D721Med (cell line): ENCODE measurements at regions not wholly inside any gene's neighbourhood (a gene's known extent, or its start where the extent isn't known, plus 50 kb on each side); places are given as distances from the start of the nearest gene placed in this dataset.

Experiments used
- DNase-seq: peaks from one replicate; pipeline ENCODE4 v3.0.0; 2011; ENCODE audit warnings: low spot score; ENCODE audit not compliant: insufficient read length
- FAIRE-seq: peaks from 2 replicates; lab custom pipeline; 2011; peaks lifted over from hg19 to GRCh38; lab: Jason Lieb, UNC
- CTCF ChIP-seq: IDR thresholded peaks from 2 replicates; pipeline ENCODE4 v1.5.1; 2012; ENCODE audit warnings: mild to moderate bottlenecking, control low read depth; ENCODE audit not compliant: insufficient read depth; ENCODE audit errors: missing control alignments

DNA sequence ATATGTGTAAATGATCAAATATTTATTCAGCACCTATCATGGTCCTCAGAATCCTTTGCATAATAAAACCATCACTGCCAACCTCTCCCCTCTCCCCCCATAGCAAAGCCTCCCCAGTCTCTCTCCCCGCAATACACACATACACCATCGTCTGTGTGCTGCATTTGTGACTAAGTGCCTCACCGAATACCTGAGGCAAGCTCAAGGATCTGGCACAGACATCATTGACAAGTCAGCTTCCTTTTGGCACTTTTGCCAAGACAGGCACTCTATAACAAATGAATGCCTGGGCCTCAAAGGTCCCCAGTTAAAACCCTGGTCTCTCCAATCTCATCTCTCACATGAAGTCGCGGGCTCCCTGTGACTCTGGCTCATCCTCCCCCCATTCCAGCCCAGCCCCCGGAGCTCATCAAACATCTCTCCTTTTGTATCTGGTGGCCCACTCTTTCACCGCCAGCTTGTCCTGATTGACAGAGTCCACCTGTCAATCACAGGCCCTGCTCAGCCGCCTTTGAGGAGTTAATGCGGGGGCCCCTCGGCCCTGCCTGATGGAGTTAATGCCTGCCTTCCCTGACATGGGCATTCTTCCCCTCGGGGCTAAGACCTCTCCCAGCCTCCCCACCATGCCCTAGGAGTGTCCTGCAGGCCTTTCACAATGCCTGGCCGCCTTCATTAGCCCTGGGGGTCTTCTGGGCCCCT is 135.8 kb upstream of the ATP6AP2 start:
- no peak for TF ChIP-seq CTCF
- no peak for FAIRE-seq
- DNase-seq: no peak

- TF ChIP-seq CTCF: no peak
- no peak for FAIRE-seq
- no peak for DNase-seq
Measured at GRCh38 chrX:40444133-40444532, 136.6 kb upstream of the ATP6AP2 start.

DNA sequence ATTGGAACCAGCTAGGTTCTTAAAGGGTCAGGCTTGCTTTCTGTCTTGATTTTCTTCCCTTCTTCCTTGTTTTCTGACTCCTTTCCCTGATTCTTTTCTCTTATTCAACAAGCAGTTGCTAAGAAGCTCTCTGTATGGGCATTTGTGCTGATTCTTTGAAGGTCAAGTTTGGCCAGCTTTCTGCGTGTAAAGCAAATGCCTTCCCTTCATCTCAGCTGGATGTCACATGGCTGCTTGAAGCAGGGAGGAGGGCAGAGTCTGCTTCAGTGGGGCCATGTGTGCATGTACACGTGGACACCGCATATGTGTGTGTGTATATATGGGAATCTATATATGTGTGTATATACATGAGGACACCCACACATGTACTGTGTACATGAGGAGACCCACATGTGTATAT is 139.9 kb upstream of the ATP6AP2 start:
- no peak for FAIRE-seq
- DNase-seq: no peak
- no peak for TF ChIP-seq CTCF

- no peak for TF ChIP-seq CTCF
- FAIRE-seq: no peak
- DNase-seq: no peak
Measured at GRCh38 chrX:40439625-40440532, 140.9 kb upstream of the ATP6AP2 start.

DNA sequence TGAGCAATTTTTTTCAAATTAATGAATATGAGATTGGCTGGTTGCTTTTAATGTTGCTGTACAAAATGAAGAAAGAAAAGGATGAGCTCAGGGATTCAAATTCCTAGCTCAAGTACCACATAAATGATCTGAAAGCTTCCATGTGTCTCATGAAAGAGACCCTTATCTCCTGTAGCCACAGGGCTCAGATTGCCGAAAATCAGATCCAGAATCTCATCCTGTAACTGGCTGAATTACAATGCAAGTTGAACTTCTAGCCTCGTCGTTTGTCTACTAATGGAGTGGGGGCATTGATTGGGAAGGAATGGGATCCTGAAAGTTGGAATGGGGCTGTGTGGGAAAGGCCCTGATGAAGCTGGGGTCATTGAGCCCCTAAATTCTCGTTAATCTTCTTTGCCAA is 143.4 kb upstream of the ATP6AP2 start:
- no peak for DNase-seq
- no peak for TF ChIP-seq CTCF
- no peak for FAIRE-seq

DNA sequence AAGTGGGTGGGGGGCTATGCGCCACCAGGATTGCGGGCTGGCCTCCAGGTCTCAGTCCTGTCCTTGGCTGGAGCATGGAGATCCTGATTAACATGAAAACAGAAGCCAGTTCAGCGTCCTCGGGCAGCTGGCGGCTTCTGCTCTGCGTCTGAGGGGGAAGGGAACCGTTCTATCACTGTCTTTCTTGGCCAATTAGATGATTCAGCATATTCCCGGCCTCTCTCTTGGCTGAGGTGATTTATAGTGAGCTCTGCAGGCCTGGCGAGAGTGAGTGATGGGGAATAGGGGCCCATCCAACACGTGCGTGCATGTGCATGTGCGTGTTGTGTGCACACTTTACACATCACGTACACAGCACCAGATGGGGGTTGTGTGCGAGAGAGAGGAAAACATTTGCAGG is 145.8 kb upstream of the ATP6AP2 start:
- TF ChIP-seq CTCF: no peak
- no peak for FAIRE-seq
- no peak for DNase-seq
